Nephron (organoid): ENCODE measurements at regions not wholly inside any gene's neighbourhood (a gene's known extent, or its start where the extent isn't known, plus 50 kb on each side); places are given as distances from the start of the nearest gene placed in this dataset.
"Not testable (repeated sequence)": the region's sequence is repeated elsewhere in the genome, so short reads cannot be mapped to it uniquely, and the experiment has no call there.

Experiments used
- H3K27ac Mint-ChIP-seq, 3 experiments: 2 replicates each; pipeline ENCODE4 v1.8.0; 2020; ENCODE audit warnings: mixed read lengths in 3 of 3, mild to moderate bottlenecking in 2 of 3, moderate library complexity in 1 of 3
- H3K27me3 Mint-ChIP-seq: 2 replicates; pipeline ENCODE4 v1.8.0; 2021; ENCODE audit warnings: low read depth, mild to moderate bottlenecking, moderate library complexity, mixed read lengths
- H3K36me3 Mint-ChIP-seq: 2 replicates; pipeline ENCODE4 v1.8.0; 2020; ENCODE audit warnings: low read depth, mixed read lengths
- H3K4me1 Mint-ChIP-seq: 2 replicates; pipeline ENCODE4 v1.8.0; 2020; ENCODE audit warnings: mixed read lengths
- H3K4me3 Mint-ChIP-seq, 3 experiments: 2 replicates each; pipeline ENCODE4 v1.8.0; 2020; ENCODE audit warnings: mild to moderate bottlenecking in 3 of 3, mixed read lengths in 3 of 3, moderate library complexity in 2 of 3
- H3K9me3 Mint-ChIP-seq: 2 replicates; pipeline ENCODE4 v1.8.0; 2020; ENCODE audit warnings: mixed read lengths
- TF ChIP-seq, protein P1 (sequence below), 3 experiments: fragments of 200-600 bp; sonication (generic); IDR thresholded peaks; one replicate each; pipeline ENCODE4 v1.5.0; 2021; ENCODE audit warnings: antibody characterized with exemption in 3 of 3; ENCODE audit not compliant: unreplicated experiment in 3 of 3

DNA sequence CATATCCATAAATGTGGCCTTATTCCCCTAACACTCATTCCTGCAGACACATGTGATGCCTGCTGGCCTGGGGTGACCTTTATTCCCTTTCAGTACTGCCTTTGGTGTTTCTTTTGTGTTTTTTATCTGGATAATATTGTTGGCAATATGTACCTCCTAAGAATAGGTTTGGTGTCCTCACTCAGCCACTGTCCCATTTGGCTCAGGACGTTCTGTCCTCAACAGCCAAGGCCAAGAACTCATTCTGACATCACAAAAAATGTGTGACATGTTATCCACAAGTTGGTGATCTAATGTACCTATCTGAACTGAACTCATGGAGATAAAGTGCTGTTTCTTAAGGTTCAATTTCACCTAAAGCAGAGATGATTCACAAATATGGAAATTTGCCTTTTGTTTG, 142.9 kb upstream of the GRAMD2B start:
- Mint-ChIP-seq H3K27ac (no peak overlapping the region), H3K9me3 (no peaks in the 10 kb centered on the region), H3K36me3 (no peaks in the 10 kb centered on the region), H3K27me3 (no peaks in the 10 kb centered on the region), H3K4me1 (peaks cover 7% of the 10 kb centered on the region), H3K4me3 (no peak overlapping the region)
- TF ChIP-seq, protein P1, sequence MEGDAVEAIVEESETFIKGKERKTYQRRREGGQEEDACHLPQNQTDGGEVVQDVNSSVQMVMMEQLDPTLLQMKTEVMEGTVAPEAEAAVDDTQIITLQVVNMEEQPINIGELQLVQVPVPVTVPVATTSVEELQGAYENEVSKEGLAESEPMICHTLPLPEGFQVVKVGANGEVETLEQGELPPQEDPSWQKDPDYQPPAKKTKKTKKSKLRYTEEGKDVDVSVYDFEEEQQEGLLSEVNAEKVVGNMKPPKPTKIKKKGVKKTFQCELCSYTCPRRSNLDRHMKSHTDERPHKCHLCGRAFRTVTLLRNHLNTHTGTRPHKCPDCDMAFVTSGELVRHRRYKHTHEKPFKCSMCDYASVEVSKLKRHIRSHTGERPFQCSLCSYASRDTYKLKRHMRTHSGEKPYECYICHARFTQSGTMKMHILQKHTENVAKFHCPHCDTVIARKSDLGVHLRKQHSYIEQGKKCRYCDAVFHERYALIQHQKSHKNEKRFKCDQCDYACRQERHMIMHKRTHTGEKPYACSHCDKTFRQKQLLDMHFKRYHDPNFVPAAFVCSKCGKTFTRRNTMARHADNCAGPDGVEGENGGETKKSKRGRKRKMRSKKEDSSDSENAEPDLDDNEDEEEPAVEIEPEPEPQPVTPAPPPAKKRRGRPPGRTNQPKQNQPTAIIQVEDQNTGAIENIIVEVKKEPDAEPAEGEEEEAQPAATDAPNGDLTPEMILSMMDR (IDR thresholded peaks at IDR 0.05; ENCODE audit: unreplicated experiment in 3 of 3): no peak

DNA sequence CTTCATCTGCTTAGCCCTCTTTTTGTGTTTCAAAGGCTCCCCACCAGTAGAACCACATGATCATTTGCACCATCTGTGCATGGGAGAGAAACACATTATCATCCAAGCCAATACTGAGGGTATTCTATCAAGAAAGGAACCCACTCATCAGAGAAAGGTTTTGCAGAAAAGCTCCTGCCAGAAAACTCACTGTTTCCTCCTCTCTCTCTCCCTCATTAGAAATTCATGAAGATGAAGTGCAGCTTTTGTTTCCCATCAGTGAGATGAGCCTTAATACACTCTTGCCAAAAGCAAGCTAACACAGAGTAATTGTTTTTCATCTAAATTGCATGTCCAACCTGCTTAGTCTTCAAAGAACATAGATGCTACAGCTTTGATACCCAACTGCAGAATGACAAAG, 142.4 kb upstream of the GRAMD2B start:
- H3K27me3 Mint-ChIP-seq: no peaks in the 10 kb centered on the region
- TF ChIP-seq, protein P1 (IDR thresholded peaks at IDR 0.05; ENCODE audit: unreplicated experiment in 3 of 3): no peak
- H3K4me3 Mint-ChIP-seq: no peak overlapping the region
- H3K9me3 Mint-ChIP-seq: no peaks in the 10 kb centered on the region
- no peaks in the 10 kb centered on the region for H3K36me3 Mint-ChIP-seq
- H3K27ac Mint-ChIP-seq: peak overlapping the region in 2 of 3 experiments; percentile 1 to 29
- H3K4me1 Mint-ChIP-seq: peaks cover 7% of the 10 kb centered on the region

DNA sequence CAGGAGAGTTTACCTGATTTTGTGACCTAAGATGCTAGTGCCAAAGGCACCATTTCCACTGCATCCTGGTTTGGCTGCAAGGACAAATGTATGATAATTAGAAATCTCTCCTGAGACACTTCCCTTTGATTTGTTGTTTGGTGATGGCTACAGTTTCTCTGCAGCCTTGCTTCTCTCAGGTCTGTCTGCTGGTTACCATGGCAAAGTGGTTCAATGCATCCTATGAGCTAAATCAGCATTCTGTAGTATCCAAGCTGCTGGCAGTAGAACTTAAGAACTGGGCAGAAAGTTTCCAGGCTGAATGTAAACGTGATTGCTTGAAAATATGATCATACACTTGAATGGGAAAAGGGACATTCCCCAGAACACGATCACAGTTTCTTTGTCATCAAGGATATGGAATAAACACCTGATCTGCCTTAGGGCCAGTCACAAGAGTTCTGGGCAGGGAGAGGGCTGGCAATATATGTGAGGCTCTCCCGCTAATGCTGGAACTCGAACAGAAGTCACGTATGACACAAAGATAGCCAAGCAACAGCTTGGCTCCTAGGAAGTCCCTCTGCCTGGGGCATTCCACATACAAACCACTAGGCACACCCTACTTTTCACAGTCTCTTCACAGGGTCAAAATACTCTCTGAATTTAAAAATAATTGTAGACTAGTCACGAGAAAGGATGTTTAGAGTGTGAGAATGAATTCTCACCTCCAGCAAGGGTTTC, 138.1 kb upstream of the GRAMD2B start:
- peaks cover 4% of the 10 kb centered on the region for H3K9me3 Mint-ChIP-seq
- no peak overlapping the region for H3K27ac Mint-ChIP-seq
- TF ChIP-seq, protein P1 (IDR thresholded peaks at IDR 0.05; ENCODE audit: unreplicated experiment in 3 of 3): no peak
- no peak overlapping the region for H3K4me3 Mint-ChIP-seq
- peaks cover 7% of the 10 kb centered on the region for H3K4me1 Mint-ChIP-seq
- H3K27me3 Mint-ChIP-seq: no peaks in the 10 kb centered on the region
- no peaks in the 10 kb centered on the region for H3K36me3 Mint-ChIP-seq

DNA sequence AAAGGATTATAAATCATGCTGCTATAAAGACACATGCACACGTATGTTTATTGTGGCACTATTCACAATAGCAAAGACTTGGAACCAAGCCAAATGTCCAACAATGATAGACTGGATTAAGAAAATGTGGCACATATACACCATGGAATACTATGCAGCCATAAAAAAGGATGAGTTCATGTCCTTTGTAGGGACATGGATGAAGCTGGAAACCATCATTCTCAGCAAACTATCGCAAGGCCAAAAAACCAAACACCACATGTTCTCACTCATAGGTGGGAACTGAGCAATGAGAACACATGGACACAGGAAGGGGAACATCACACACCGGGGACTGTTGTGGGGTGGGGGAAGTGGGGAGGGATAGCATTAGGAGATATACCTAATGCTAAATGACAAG, 127.1 kb upstream of the GRAMD2B start:
- not testable (repeated sequence) for H3K4me3 Mint-ChIP-seq, H3K27ac Mint-ChIP-seq, H3K9me3 Mint-ChIP-seq, H3K4me1 Mint-ChIP-seq, H3K27me3 Mint-ChIP-seq, H3K36me3 Mint-ChIP-seq

DNA sequence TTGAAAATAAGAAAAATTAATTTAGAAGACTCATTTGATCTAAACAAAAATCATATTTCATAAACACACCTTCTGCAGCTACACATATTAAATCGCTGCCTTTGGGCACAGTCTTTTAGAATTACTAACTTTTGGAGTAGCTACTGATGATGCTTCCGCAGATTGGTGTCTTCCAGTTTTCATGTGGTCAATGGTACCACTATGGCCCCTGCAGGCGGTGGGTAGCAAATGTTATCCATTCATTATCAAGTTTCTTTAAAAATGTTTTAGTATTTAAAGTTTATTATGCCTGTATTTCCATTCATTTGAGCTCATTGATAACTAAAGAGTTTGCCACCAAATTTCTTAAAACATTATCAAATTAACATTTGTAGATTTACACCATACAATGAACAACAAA, 122.9 kb upstream of the GRAMD2B start:
- Mint-ChIP-seq H3K4me3 (no peak overlapping the region), H3K27me3 (peaks cover 3% of the 10 kb centered on the region), H3K36me3 (no peaks in the 10 kb centered on the region), H3K4me1 (no peaks in the 10 kb centered on the region), H3K27ac (no peak overlapping the region), H3K9me3 (peaks cover 19% of the 10 kb centered on the region)
- TF ChIP-seq, protein P1 (IDR thresholded peaks at IDR 0.05; ENCODE audit: unreplicated experiment in 3 of 3): no peak

DNA sequence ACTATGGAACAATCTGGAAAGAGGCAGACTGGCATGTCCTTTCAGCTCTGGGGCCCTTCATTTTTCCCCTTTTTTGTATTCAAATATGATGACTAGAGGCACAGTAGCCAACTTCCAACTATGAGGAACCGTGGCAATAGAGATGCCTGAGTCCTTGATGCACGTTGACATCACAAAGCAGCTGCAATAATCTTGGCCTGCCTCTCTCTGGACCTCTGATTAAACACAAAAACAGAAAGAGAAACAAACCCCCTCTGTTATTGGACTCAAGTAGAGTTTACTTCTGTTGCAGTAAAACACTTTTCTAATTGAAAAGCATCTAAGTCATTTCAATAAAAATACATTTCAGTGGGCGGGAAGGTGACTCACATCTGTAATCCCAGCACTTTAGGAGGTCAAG, 122.2 kb upstream of the GRAMD2B start:
- H3K9me3 Mint-ChIP-seq: peaks cover 22% of the 10 kb centered on the region
- no peaks in the 10 kb centered on the region for H3K36me3 Mint-ChIP-seq
- H3K27ac Mint-ChIP-seq: no peak overlapping the region
- H3K27me3 Mint-ChIP-seq: peaks cover 3% of the 10 kb centered on the region
- TF ChIP-seq, protein P1 (IDR thresholded peaks at IDR 0.05; ENCODE audit: unreplicated experiment in 3 of 3): no peak
- H3K4me3 Mint-ChIP-seq: no peak overlapping the region
- no peaks in the 10 kb centered on the region for H3K4me1 Mint-ChIP-seq
